Prostate gland (tissue), 2 donors: ENCODE measurements at regions not wholly inside any gene's neighbourhood (a gene's known extent, or its start where the extent isn't known, plus 50 kb on each side); places are given as distances from the start of the nearest gene placed in this dataset.
"Not testable (repeated sequence)": the region's sequence is repeated elsewhere in the genome, so short reads cannot be mapped to it uniquely, and the experiment has no call there.

ENCODE experiments used
- DNase-seq: peaks from one replicate; pipeline ENCODE4 v3.0.0-alpha.2; 2019; ENCODE audit warnings: low spot score
- H3K27ac ChIP-seq, 2 donors: fragments of 200-600 bp; sonication (generic); 2 replicates each; pipeline ENCODE4 v1.5.1; 2017 to 2019
- H3K27me3 ChIP-seq: fragments of 200-600 bp; sonication (generic); replicated peaks from 2 replicates; pipeline ENCODE4 v1.5.1; 2019; ENCODE audit not compliant: insufficient read depth
- H3K36me3 ChIP-seq, 2 donors: fragments of 200-600 bp; sonication (generic); 1 replicate in 1 of 2; 2 replicates in 1 of 2; pipeline versions ENCODE4 v1.5.1 to v1.8.1; 2017 to 2019
- H3K4me1 ChIP-seq: fragments of 200-600 bp; sonication (generic); replicated peaks from 2 replicates; pipeline ENCODE4 v1.5.1; 2019
- H3K4me3 ChIP-seq, 2 donors: fragments of 200-600 bp; sonication (generic); 2 replicates each; pipeline ENCODE4 v1.5.1; 2017 to 2019
- H3K9me3 ChIP-seq: fragments of 200-600 bp; sonication (generic); 2 replicates; pipeline ENCODE4 v1.5.1; 2017
- POLR2A ChIP-seq: fragments of 450-650 bp; IDR thresholded peaks from one replicate; pipeline ENCODE4 v1.6.1; 2016; ENCODE audit warnings: antibody characterized with exemption, mild to moderate bottlenecking
- POLR2AphosphoS5 ChIP-seq: sonication (generic); formaldehyde crosslinking; IDR thresholded peaks from one replicate; pipeline ENCODE4 v1.6.1; 2017; ENCODE audit warnings: antibody characterized with exemption
- WGBS: methylation state at CpG from one replicate; pipeline ENCODE4 v1.1.5; 2018; 5-methylcytosine and 5-hydroxymethylcytosine counted together
- intact Hi-C: fragments of 100-400 bp; cut with DNase I; formaldehyde crosslinking; loops from one replicate; pipeline ENCODE4 v1.14.2; 2022
- TF ChIP-seq, protein P1 (sequence below), 4 experiments: fragments of 200-600 bp in 2 of 4; fragments of 450-650 bp in 2 of 4; sonication (generic) in 2 of 4; IDR thresholded peaks; 1 replicate in 3 of 4; 2 replicates in 1 of 4; pipeline ENCODE4 v1.5.1; 2016 to 2019; ENCODE audit warnings: antibody characterized with exemption in 4 of 4, mild to moderate bottlenecking in 2 of 4, moderate library complexity in 2 of 4

DNA sequence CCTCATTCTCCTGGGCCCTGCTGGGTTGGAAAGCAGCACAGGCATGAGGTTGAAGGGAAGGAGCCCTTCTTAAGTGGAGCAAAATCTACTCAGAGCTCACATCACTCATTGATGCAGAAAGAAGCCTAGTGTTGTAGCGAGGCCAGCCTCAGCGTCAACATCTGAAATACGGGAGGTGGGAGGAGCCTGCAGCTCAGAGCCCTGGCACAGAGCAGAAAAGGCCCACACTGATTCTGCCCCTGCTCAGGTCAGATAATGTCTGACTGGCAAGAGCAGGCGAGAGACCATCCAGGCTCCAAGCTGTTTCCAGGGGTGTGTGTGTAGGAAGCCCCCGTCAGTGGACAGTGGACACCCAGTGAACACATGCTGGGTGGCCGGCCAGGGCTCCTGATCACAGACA, 1541.6 kb downstream of the TSPY10 start:
- TF ChIP-seq POLR2AphosphoS5, result no peak
- WGBS, result 85% methylated on average over 3 of the region's 6 CpGs

DNA sequence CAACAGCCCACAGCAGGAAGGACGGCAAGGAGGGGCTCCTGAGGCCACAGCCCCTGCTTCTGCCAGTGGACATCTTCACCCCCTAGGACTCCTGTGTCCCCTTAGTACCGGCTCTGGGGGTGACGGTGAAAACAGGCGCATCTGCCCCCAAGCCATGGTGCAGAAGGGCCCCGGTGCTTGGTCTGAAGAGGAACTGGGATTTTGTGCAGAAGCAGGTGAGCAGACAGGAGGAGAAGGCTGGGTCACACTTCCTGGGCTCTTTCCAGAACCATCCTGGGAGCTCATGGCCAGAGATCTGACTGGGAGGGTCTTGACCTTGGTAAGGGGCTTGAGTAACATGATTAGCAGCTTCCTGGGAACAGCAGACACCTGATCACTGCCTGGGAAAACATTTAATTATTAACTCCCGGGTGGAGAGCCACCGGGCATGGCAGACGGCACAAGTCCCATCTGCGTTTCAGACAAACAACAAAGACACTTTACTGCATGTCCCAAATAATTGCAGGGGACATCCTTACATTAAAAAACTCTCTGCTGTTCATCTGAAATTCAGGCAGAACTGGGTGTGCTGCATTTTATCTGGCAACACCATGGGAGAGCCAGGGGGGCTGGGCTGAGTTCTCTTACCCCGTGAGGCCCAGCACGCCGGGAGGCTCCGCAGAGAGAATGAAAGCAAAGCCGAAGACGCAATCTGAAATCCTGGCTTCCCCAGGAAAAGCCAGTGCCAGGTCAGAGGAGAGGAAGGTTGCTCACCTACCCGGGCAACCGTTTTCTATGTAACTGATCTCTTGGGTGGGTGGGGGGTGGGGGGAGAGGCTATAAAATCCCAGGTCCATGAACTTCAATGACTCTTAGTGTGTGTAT, 1542.8 kb downstream of the TSPY10 start:
- Histone ChIP-seq H3K9me3 (no peaks in the 10 kb centered on the region), H3K4me1 (no peaks in the 10 kb centered on the region), H3K27me3 (no peaks in the 10 kb centered on the region), H3K27ac (no peak overlapping the region), H3K4me3 (no peak overlapping the region), H3K36me3 (no peaks in the 10 kb centered on the region)
- intact Hi-C loops, result no loop called here
- DNase-seq, result no peak
- TF ChIP-seq, protein P1, sequence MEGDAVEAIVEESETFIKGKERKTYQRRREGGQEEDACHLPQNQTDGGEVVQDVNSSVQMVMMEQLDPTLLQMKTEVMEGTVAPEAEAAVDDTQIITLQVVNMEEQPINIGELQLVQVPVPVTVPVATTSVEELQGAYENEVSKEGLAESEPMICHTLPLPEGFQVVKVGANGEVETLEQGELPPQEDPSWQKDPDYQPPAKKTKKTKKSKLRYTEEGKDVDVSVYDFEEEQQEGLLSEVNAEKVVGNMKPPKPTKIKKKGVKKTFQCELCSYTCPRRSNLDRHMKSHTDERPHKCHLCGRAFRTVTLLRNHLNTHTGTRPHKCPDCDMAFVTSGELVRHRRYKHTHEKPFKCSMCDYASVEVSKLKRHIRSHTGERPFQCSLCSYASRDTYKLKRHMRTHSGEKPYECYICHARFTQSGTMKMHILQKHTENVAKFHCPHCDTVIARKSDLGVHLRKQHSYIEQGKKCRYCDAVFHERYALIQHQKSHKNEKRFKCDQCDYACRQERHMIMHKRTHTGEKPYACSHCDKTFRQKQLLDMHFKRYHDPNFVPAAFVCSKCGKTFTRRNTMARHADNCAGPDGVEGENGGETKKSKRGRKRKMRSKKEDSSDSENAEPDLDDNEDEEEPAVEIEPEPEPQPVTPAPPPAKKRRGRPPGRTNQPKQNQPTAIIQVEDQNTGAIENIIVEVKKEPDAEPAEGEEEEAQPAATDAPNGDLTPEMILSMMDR (IDR thresholded peaks at IDR 0.05), result no peak
- TF ChIP-seq POLR2A, result no peak
- no peak for TF ChIP-seq POLR2AphosphoS5
- 82% methylated on average over 14 of the region's 17 CpGs for WGBS

More for the DNA sequence above, 1541.6 kb downstream of the TSPY10 start:
- Histone ChIP-seq H3K4me3 (no peak overlapping the region), H3K4me1 (no peaks in the 10 kb centered on the region), H3K9me3 (no peaks in the 10 kb centered on the region), H3K27ac (no peak overlapping the region), H3K36me3 (no peaks in the 10 kb centered on the region), H3K27me3 (no peaks in the 10 kb centered on the region)
- DNase-seq, result no peak
- intact Hi-C loops, result no loop called here

DNA sequence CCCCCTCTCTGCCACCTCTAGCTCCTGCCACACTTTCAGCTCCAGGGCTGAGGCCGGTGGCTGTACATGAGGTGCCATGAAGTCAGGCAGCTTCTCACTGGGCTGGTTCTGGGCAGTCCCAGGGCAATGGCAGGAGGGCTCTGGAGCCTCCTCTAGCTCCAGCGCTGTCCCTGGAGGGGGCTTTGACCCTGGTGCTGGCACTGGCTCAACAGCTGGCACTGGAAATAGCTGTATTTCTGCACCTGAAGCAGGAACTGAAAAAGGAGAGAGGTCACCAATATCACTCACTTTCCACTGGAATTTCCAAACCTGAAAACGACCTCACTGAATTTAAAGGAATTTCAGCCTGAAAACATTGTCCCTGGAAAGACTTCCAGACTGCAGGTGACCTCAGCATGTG, 1558.1 kb downstream of the TSPY10 start:
- intact Hi-C loops, DNase-seq, H3K27ac ChIP-seq, H3K36me3 ChIP-seq, H3K4me3 ChIP-seq, H3K4me1 ChIP-seq, H3K9me3 ChIP-seq, H3K27me3 ChIP-seq: not testable (repeated sequence)
- WGBS, result 41% methylated on average over 2 of the region's 3 CpGs

DNA sequence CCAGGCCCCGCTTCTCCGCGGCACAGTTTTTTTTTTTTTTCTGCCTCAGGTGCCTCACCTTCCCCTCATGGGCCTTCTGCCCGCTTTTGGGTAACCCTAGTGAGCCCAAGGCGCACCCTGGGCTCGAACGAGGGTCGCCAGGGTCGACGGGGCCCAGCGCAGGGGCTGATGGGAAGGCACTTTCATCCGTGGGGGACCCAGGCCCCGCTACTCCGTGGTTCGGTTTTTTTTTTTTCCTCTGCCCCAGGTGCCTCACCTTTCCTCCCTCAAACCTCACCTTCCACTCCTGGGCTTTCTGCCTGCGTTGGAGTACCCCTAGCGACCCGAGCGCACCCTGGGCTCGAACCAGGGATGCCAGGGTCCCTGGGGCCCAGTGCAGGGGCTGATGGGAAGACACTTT, 1569.8 kb downstream of the TSPY10 start:
- WGBS, result 62% methylated on average over 18 of the region's 20 CpGs
- H3K9me3 ChIP-seq, H3K4me3 ChIP-seq, DNase-seq, intact Hi-C loops, H3K36me3 ChIP-seq, H3K27ac ChIP-seq, H3K4me1 ChIP-seq, H3K27me3 ChIP-seq: not testable (repeated sequence)

DNA sequence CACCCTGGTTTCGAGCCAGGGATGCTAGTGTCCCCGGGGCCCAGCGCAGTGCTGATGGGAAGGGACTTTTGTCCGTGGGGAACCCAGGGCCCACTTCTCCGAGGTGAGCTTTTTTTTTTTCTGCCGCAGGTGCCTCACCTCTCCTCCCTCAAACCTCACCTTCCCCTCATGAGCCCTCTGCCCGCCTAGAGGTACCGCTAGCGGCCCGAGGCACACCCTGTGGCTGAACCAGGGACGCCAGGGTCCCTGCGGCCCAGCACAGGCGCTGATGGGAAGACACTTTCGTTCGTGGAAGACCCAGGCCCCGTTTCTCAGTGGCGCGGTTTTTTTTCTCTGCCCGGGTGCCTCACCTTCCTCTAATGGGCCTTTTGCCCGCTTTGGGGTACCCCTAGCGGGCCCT, 1570.7 kb downstream of the TSPY10 start:
- WGBS, result 71% methylated on average over 21 of the region's 21 CpGs
- H3K36me3 ChIP-seq, H3K27me3 ChIP-seq, H3K4me3 ChIP-seq, H3K9me3 ChIP-seq, H3K27ac ChIP-seq, intact Hi-C loops, H3K4me1 ChIP-seq, DNase-seq: not testable (repeated sequence)

DNA sequence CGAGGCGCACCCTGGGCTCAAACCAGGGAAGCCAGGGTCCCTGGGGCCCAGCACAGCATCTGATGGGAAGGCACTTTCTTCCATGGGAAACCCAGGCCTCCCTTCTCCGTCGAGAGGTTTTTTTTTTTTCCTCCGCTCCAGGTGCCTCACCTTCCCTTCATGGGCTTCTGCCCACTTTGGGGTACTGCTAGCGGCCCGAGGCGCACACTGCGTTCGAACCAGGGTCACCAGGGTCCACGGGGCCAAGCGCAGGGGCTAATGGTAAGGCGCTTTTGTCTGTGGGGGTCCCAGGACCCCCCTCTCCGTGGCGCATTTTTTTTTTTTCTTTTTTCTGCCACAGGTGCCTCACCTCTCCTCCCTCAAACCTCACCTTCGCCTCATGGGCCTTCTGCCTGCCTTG, 1571.3 kb downstream of the TSPY10 start:
- no peak overlapping the region for H3K4me3 ChIP-seq
- no peaks in the 10 kb centered on the region for H3K4me1 ChIP-seq
- no peak for TF ChIP-seq POLR2A
- TF ChIP-seq, protein P1 (IDR thresholded peaks at IDR 0.05), result no peak
- no peak for TF ChIP-seq POLR2AphosphoS5
- H3K27ac ChIP-seq, result no peak overlapping the region
- H3K27me3 ChIP-seq, result no peaks in the 10 kb centered on the region
- H3K9me3 ChIP-seq, result no peaks in the 10 kb centered on the region
- H3K36me3 ChIP-seq, result no peaks in the 10 kb centered on the region
- intact Hi-C loops, result no loop called here
- DNase-seq, result no peak
- 68% methylated on average over 10 of the region's 16 CpGs for WGBS

DNA sequence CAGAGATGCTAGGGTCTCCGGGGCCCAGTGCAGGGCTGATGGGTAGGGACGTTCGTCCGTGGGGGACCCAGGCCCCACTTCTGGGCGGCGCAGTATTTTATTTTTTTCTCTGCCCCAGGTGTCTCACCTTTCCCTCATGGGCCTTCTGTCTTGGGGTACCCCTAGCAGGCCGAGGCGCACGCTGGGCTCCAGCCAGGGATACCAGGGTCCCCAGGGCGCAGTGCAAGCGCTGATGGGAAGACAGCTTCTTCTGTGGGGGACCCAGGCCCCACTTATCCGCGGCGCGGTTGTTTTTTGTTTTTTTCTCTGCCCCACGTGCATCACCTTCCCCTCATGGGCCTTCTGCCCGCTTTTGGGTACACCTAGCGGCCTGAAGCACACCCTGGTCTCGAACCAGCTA, 1572.8 kb downstream of the TSPY10 start:
- DNase-seq, H3K4me3 ChIP-seq, H3K4me1 ChIP-seq, H3K36me3 ChIP-seq, H3K27me3 ChIP-seq, H3K9me3 ChIP-seq, intact Hi-C loops, H3K27ac ChIP-seq: not testable (repeated sequence)
- 74% methylated on average over 14 of the region's 19 CpGs for WGBS

DNA sequence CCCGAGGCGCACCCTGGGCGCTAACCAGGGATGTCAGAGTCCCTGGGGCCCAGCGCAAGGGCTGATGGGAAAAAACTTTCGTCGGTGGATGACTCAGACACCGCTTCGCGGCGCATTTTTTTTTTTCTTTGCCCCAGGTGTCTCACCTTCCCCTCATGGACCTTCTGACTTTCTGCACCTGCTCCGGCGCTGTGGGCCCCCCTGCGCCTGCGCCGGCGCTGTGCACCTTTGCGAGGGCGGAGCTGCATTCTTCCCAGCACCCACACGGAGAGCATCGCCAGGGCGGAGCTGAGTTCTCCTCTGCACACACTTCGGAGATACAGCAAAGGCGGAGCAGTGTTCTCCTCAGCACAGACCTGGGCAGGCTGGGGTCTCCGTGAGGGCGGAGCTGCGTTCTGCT, 1575.3 kb downstream of the TSPY10 start:
- H3K27me3 ChIP-seq, H3K27ac ChIP-seq, H3K4me3 ChIP-seq, H3K9me3 ChIP-seq, H3K36me3 ChIP-seq, intact Hi-C loops, DNase-seq, H3K4me1 ChIP-seq: not testable (repeated sequence)
- 73% methylated on average over 12 of the region's 26 CpGs for WGBS

DNA sequence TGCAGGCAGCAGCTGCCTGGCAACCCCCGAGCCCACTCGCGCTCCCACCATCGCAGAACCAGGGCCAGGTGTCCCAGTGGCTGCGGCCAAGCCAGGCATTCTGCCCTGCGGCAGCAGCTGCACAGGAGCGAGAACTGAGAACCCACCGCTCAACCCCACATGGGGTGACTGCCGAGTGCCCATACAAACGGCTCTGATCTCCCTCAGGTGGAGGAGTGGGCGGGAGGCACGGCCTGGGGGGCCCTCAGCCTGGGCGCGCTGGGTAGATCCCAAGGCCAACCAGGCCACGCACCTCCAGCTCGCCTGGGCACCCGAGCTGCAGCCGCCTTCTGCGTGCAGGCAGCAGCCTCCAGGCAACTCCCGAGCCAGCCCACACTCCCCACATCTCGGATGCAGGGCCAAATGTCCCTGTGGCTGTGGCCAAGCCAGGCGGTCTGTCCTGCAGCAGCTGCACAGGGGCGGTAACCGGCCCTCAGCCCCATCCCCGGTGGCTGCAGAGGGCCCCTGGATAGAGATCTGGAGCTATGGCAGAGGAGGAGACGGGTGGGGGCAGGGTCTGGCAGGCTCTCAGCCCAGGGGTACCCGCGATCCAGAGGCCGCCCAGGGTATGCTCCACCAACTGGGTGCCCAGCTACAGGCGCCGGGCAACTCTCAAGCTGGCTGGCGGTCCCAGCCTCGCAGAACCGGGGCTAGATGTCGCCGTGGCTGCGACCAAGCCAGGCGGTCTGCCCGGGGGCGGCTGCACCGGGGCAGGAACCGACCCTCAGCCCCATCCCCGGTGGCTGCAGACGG, 1579.6 kb downstream of the TSPY10 start:
- intact Hi-C loops, DNase-seq, H3K9me3 ChIP-seq, H3K4me1 ChIP-seq, H3K27ac ChIP-seq, H3K4me3 ChIP-seq, H3K36me3 ChIP-seq, H3K27me3 ChIP-seq: not testable (repeated sequence)
- 65% methylated on average over 44 of the region's 44 CpGs for WGBS

DNA sequence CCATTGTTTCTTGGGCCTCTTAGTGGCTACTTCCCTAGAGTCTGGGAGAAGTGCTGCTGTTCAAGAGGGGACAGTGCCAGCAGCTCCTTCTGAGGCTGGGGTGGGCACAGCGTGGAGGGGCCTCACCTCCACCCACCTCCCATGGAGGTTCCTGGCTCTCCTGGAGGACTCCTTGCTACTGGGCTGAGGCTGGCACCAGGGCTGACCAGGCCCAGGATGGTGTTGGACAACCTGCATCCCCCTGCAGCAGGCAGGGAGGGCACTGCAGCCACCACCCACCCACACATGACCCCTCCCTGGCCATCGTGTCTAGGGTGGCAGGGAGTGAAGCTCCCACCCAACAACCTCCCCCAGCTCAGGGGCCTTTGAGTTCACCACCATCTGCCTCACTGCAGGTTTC, 1549.3 kb upstream of the USP9Y start:
- H3K4me3 ChIP-seq, H3K36me3 ChIP-seq, DNase-seq, H3K9me3 ChIP-seq, H3K4me1 ChIP-seq, H3K27me3 ChIP-seq, H3K27ac ChIP-seq, intact Hi-C loops: not testable (repeated sequence)
- WGBS, result 86% methylated on average over 1 of the region's 2 CpGs
